ENCODE measurements at regions not wholly inside any gene's neighbourhood (a gene's known extent, or its start where the extent isn't known, plus 50 kb on each side); places are given as distances from the start of the nearest gene placed in this dataset.
"Not testable (repeated sequence)": the region's sequence is repeated elsewhere in the genome, so short reads cannot be mapped to it uniquely, and the experiment has no call there.

- no peak for DNase-seq (ENCODE audit: low read depth)
These were observed 67.9 kb downstream of the TTLL2 start for GRCh38 chr6:167392631-167393316.

DNA sequence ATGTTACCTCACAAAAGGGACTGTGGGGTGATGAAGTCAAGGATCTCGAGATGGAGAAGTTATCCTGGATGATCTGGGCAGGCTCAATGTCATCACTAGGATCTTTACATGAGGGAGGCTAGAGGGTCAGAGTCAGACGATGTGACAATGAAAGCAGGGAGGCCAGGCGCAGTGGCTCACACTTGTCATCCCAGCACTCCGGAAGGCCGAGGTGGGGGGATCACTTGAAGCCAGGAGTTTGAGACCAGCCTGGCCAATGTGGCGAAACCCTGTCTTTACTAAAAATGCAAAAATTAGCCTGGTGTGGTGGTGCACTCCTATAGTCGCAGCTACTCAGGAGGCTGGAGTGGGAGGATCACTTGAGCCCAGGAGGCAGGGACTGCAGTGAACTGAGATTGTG lies 68.8 kb downstream of the TTLL2 start:
- DNase-seq (ENCODE audit: low read depth): no peak

- DNase-seq (ENCODE audit: low read depth): no peak
These were observed 69.5 kb downstream of the TTLL2 start for GRCh38 chr6:167394339-167394738.

GRCh38 chr6:167394820-167395219 lies 69.9 kb downstream of the TTLL2 start:
- DNase-seq (ENCODE audit: low read depth): no peak

DNA sequence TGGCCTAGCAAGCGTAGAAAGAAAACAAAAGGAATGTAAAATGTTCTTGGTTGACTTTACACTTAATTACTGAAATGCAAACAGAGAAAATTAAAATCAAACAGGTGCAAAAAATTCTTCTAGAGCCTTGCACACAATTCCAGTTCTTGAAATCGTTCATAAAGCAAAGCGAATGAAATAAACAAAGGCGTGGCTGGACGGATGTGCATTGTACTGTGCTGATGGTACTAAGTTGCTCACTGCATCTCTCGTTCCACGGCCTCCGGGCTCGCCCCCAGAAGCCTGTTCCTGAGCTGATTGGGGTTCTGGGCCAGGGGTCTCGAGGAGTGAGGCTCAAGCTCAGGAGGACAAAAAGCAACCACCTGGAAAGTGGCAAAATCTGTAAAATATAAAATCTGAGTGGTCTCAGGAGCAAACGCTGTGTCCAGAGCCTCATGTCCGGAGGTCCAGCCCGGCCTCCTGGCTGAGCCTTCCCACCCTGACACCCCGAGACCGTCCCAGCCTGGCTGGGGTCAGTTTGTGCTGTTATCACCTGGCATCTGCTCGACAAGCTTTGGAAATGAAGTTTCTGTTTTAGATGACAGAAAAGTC lies 71.3 kb downstream of the TTLL2 start:
- no peak for DNase-seq (ENCODE audit: low read depth)

- no peak for DNase-seq (ENCODE audit: low read depth)
These were observed 72.0 kb downstream of the TTLL2 start for GRCh38 chr6:167396659-167397490.

- DNase-seq (ENCODE audit: low read depth): no peak
These were observed 72.8 kb downstream of the TTLL2 start for GRCh38 chr6:167397712-167398111.

GRCh38 chr6:167398214-167399050 lies 73.5 kb downstream of the TTLL2 start:
- DNase-seq (ENCODE audit: low read depth): no peak

GRCh38 chr6:167399051-167399387 lies 74.1 kb downstream of the TTLL2 start:
- DNase-seq (ENCODE audit: low read depth): no peak

- DNase-seq (ENCODE audit: low read depth): no peak
These were observed 74.7 kb downstream of the TTLL2 start for GRCh38 chr6:167399599-167399998.

- DNase-seq (ENCODE audit: low read depth): no peak
These were observed 75.7 kb downstream of the TTLL2 start for GRCh38 chr6:167400482-167401138.

- DNase-seq (ENCODE audit: low read depth): no peak
These were observed 76.8 kb downstream of the TTLL2 start for GRCh38 chr6:167401525-167402194.

- DNase-seq (ENCODE audit: low read depth): no peak
These were observed 77.4 kb downstream of the TTLL2 start for GRCh38 chr6:167402195-167402686.

GRCh38 chr6:167403427-167403826 lies 78.5 kb downstream of the TTLL2 start:
- no peak for DNase-seq (ENCODE audit: low read depth)

DNA sequence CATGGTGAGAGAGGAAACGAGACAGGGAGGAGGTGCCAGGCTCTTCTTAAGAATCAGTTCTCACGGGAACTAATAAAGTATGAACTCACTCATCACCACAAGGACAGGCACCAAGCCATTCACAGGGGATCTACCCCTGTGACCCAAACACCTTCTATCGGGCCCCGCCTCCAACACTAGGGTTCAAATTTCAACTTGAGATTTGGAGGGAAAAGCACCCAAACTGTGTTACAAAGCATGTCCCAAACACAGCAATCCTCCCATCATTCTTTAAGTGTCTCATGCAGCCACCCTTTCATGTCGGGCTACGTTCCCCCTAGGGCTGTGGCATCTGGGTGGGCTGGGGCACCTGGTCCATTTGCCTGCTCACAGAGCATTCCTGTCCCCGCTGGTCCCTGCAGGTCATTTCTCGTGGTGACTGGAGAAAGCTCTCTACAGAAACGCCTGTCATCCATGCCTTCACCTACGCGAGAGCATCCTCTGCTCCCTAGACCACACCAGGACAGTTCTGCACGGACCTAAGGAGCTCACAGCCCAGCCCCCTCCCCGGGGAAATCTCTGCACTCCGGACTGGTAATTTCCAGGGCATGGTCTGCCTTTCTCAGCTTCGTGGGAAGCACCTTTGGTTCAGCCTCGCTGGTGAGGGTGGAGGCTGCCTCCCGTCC lies 79.6 kb downstream of the TTLL2 start:
- DNase-seq (ENCODE audit: low read depth): no peak

- DNase-seq (ENCODE audit: low read depth): no peak
These were observed 81.1 kb downstream of the TTLL2 start for GRCh38 chr6:167405778-167406532.

- not testable (repeated sequence) for DNase-seq (ENCODE audit: low read depth)
These were observed 81.8 kb downstream of the TTLL2 start for GRCh38 chr6:167406533-167407238.

DNA sequence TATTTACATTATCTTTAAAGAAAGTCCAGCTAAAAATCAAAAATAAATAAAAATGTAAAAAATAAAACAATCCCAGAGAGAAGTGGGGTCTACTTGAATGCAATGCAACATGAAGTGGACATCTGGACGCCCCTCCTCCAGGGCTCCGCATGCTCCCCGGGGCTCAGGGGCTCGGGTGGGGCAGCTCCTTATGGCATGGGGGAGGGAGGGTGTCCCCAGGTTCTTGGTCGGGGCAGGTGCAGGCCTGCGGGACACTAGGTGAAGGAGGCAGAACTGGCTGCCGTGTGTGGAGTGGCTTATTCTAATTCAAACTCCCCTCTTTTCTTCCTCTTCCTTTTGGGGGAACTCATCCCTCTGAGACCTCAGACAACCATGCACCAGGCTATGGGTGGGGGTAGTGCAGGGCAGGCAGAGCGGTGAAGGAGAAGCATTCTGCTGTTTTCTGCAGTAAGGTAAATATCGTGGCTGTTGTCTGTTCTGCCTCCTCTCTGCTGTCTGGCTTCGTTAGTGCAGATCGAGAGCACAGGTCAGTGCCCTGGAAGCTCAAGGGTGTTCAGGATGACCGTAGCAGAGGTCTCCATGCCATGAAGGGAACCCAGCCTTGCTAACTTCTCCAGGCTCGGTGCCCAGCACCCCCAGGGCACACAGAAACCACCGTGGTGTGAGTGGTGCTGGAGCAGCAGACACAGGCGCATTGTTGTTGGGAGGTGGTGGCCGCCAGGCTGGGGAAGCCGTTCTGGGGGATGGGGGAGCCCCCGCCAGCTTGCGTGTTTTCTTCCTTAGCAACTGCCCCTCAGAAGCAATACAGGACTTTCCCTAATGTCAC lies 82.6 kb downstream of the TTLL2 start:
- DNase-seq (ENCODE audit: low read depth): no peak
